GM19035 (cell line): ENCODE measurements at regions not wholly inside any gene's neighbourhood (a gene's known extent, or its start where the extent isn't known, plus 50 kb on each side); places are given as distances from the start of the nearest gene placed in this dataset.
"Not testable (repeated sequence)": the region's sequence is repeated elsewhere in the genome, so short reads cannot be mapped to it uniquely, and the experiment has no call there.

ENCODE experiments used
- ATAC-seq: cut with Tn5 transposase; IDR thresholded peaks from one replicate; pipeline ENCODE4 v1.9.1; 2021; ENCODE audit not compliant: unreplicated experiment

DNA sequence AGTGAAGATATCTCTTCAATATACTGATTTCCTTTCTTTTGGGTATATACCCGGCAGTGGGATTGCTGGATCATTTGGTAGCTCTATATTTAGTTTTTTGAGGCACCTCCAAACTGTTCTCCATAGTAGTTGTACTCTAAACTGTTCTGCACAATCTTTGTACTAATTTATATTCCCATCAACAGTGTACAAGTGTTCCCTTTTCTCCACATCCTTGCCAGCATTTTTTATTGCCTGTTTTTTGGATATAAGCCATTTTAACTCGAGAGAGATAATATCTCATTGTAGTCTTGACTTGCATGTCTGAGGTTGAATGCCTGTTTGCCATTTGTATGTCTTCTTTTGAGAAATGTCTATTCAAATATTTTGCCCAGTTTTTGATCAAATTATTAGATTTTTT, 1859.4 kb upstream of the C9orf72 start:
- ATAC-seq, result not testable (repeated sequence)

DNA sequence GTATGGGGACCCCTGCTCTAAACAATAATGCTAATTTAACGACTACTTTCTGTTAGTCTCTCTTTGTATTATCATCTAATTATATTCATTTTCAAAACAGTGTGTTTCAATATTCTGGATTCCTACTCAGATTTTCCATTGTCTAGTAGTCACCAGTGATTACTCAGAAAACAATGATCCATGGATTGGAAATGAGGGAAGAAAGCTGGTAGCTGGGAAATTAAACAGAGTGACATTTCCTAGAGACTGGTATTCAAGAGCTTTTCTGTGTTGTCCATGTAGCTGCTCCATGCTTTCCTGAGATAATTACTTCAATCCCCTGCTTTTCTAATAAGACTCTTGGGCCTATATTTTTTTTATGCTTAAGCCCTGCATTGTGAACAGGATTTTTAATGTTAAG, 1862.1 kb upstream of the C9orf72 start:
- no peak for ATAC-seq

DNA sequence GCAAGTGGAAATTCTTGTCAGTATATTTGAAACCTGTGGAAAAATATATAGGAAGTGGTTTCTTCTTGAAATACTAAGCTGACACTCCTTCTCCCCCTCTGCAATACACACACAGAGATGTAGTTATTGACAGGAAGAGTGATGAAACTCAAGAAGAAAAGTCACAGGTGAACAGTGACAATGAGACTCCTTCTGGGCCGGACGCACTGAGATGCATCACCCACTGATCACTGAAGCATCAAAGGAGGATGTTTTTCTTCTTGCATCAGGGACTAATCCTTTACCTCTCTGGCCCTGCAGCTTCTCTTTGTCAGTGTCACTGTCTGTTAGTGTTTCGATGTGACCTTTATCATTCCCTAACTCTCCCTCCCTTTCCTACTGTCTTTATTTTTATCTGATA, 1864.2 kb upstream of the C9orf72 start:
- ATAC-seq, result no peak

DNA sequence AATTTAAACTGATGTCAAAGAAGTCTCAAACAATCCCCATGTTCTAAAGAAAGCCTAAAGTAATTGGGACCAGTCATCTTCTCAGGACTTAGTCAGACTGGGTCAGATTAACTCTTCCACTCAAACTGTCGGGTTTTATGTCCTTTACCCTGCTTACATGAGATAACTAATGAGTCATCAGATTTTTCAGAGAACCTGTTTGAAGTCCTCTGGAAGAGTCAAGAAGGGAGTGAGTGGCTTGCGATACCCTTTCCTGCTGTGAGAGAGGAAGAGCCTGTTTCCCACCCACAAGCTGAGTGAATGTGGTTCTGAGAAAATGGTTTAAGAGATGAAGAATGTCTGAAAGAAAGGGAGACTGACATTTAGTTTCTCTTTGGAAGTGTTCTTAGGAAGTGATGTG, 1866.7 kb upstream of the C9orf72 start:
- ATAC-seq, result no peak

DNA sequence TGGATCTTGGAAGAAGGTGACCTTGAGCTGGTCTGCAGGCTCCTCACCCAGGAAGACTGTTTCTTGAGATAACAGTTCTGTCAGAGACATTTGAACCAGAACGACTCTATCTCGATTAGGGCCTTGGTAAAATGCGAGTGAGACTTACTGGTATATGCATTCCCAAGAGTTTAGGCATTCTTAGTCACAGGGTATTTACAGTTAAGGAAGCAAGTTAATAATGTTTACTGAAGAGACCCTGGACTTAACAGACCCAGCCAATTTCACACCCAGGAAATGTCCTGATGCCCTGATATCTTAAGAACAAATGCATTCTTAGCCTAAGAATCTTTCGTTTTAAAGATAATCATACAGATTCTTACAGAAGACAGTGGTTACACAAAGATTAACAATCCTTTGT, 1867.2 kb upstream of the C9orf72 start:
- ATAC-seq, result no peak

DNA sequence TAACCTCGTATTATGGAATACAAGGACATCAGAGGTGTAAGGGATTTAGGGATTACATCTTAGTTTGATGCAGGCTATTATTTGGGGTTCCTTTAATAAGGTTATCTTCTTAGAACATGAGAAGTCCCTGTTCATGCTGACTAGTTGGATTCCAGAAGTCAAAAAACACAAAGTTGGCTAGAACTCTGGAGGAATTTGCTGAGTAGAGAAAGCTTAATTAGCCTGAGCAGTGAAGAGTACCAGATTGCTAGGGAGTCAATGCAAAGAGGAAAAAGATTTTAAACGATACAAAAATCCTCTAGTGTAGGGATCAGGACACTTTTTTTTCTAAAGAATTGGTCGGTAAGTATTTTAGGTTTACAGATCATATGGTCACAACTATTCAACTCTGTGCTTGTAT, 1872.5 kb upstream of the C9orf72 start:
- no peak for ATAC-seq

DNA sequence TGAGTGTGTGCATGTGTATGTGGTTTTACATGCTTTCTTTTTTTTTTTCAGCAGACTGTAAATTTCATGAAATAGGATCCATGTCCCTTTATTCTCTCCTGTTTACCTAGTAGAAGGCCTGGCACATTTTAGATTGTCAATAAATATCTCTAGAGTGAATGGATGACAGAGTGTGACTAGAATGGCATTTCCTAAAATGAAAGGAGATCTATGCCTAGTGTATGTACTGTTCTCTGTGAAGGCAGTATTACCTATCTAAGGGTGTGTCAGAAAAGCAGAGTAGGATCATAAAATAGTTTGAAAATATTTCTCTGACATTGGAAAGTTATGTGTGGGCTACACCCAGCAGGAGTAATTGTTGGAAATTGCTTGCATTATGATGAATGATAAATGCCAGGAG, 1876.0 kb upstream of the C9orf72 start:
- ATAC-seq, result no peak

DNA sequence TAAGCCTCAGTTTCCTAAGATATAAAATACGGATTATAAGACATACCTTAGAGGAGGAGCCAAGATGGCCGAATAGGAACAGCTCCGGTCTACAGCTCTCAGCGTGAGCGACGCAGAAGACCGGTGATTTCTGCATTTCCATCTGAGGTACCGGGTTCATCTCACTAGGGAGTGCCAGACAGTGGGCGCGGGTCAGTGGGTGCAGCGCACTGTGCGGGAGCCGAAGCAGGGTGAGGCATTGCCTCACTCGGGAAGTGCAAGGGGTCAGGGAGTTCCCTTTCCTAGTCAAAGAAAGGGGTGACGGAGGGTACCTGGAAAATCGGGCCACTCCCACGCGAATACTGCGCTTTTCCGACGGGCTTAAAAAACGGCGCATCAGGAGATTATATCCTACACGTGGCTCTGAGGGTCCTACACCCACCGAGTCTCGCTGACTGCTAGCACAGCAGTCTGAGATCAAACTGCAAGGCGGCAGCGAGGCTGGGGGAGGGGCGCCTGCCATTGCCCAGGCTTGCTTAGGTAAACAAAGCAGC, 1877.1 kb upstream of the C9orf72 start:
- not testable (repeated sequence) for ATAC-seq

DNA sequence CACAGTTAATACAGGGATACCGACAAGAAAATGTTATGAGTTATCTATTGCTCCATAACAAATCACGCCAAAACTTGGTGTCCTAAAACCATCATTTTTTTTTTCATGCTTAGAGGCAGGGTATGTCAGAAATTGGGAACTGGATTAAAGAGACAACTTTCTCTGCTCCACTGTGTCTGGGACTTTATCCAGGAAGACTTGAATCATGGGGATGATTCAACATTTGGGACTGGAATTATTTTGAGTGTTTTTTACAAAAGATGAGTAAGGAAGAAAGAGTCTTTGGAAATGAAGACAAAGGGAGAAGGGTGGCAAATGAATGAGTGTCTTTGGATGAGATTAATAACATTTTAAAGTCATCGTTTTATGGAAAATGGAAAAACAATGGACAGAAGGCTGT, 1883.7 kb upstream of the C9orf72 start:
- ATAC-seq, result no peak

DNA sequence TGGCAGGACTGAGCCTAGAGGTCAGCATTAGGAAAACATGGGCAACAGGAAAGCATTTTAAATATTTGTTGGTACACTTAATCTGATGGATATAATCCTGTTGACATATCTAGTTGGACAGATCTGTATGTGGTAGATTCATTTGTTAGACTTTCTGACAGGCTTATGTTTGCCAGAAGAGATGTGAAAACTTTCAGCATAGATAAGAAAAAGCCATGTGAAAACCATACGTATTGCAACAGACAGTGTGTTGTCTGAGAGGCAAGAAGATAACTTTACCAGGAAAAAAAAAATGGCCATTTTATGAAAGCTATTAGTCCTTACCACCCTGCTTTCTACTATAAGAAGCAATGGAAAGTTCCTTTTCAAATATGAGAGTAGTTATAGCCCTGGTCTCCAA, 1902.2 kb upstream of the C9orf72 start:
- ATAC-seq, result no peak

DNA sequence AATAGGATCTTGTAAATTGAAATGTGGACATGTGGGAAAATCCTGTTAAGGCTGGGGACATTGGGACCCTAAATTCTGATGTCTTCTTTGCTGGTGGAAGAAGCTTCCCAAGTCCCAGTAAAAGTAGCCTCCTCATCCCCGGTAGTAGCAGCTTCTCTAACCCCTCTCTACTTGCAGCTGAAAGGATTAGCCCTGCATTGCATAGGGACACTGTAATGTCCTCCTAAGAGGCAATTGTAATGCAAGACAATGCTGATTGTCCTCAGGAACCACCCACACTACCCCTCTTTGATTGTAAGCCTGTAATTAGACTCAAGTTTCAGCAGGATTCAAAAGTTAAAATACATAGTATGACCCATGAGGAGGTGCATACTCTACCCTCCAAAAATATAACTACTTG, 1938.4 kb upstream of the C9orf72 start:
- no peak for ATAC-seq

DNA sequence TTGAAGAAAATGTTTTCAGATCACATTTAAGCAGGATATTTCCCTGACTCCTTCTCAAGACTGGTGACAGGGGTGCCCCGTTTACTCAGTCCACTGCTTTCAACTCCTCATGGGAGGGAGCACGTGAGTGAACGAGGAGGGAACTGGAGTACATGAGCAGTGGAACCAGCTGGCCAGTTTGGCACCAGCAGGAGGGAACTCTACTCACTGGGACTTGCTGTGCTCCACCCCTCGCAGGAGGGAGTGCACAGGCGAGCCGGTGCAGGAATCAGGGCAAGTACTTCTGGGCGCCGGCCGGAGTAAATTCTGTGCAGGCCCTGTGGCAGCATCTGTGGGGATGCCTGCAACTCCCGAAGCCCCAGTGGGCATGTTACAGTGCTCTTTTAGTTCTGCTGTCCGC, 1941.1 kb upstream of the C9orf72 start:
- no peak for ATAC-seq

DNA sequence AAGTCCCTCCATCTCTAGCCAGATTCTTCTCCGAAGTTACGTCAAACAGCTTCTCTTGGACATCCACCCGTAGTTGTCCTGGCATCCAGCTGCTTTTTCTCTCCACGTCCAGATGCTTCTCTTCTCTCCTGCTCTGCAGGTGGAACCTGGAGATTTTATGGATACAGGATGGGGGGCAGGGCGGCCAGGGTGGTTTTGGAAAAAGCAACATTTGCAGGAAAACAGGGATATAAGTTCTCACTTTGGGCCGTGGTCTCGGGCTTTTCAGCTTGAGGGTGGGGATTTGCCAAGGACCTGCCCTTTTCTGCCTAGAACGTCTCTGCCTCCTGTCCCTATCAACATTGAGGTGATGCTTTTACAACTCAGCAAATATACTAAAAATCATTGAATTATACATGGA, 1941.6 kb upstream of the C9orf72 start:
- no peak for ATAC-seq

DNA sequence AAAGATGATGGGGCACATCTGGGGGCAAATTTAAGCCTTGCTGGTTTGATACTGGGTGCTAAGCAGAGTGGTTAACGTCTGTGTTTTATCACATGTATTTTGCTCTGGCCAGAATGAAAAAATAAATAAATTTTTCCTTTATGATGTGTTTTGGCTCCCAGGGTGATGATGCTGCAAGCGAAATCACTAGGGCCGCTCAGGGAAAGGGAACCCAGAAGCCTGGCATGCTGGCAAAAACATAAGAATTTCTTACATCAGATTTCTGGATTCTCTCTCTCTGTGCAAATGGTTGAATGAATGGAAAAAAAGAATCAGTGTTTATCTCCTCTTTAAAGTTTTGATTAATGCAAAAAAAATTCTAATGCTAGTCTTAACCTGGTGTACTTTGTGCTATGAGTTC, 1975.2 kb upstream of the C9orf72 start:
- no peak for ATAC-seq

DNA sequence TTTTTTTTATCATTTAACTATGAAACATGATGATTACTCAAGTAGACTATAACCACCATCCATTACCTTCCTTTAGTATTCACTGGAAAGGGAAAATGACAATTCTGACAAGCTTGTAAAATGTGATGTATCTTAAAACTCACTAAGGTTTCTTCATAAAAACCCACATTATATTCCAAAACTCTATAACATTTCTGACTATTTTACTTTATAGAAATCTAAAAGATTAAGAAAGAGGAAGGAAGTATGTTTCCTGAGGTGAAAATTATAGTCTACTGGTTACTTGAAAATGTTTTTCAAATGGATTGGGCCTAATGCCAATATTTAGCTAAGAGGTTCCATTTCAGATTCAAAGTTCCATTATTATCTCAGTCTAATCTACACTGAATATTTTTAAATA, 1982.2 kb upstream of the C9orf72 start:
- no peak for ATAC-seq

DNA sequence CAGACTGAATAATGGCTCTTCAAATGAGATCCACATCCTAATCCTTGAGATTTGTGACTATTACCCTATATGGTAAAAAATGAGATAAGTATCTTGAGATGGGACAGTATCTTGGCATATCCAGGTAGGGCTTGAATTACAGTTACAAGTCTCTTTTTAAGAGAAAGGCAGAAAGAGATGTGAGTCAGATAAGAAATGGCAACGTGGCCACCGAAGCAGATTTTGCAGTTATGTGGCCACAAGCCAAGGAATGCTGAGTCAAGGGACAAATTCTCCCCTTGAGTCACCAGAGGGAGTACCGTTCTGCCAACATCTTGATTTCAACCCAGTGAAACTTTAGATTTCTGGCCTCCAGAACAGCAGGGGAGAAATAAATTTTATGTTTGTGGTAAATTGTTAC, 1983.0 kb upstream of the C9orf72 start:
- no peak for ATAC-seq

DNA sequence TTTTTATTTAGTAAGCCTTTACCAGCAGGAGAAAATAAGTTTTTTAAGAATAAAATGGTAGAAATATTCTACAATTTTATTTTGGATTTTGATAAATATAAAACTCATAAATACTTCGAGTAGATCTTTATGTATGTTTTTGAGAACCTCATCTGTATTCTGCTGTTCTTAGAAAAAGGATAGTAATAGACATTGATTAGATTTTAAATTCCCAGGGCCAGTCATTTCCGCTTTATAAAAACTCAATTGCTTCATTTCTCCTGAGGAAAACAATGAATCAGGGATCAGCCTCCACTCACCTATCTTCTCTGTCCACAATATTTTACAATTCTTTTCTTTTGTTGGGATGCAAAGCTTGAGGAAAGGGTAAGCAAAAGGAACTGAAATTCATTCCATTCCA, 1983.5 kb upstream of the C9orf72 start:
- ATAC-seq, result no peak

DNA sequence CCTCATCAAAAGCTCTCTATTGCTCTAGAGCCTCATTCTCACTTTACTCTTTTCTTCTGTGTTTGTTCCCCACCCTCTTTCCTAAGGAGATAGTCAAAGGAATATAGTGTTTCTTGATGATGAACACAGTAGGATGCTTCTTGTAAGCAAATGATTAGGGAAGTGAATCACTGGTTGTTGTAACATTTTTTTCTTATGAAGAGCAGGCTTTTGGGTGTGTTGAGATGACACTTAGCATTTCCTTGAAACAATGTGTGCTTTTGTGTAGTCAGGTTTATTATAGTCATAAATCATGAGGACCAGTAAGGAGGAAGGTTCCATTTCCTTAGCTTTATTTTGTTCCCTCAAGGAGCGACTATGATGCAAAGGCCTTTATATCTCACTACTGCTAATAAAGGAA, 1991.3 kb upstream of the C9orf72 start:
- no peak for ATAC-seq

DNA sequence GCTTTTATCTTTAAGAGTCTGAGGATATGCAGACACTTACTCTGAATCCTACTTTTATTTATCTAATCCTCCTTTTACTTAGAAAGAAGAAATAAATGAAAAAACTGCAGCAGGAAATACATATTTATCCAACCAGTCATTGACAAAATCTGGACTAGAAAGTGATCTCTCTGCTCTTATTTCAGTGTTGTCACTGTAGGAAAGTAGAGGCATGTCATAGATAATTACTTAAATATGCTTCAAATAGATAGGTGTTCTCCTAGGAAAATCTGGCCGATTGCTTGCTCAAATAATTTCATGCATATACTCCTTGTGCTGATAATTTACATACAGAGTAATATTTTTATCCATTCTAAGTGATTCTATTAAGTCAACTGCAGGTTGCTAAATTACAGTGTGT, 2001.9 kb upstream of the C9orf72 start:
- ATAC-seq, result no peak

DNA sequence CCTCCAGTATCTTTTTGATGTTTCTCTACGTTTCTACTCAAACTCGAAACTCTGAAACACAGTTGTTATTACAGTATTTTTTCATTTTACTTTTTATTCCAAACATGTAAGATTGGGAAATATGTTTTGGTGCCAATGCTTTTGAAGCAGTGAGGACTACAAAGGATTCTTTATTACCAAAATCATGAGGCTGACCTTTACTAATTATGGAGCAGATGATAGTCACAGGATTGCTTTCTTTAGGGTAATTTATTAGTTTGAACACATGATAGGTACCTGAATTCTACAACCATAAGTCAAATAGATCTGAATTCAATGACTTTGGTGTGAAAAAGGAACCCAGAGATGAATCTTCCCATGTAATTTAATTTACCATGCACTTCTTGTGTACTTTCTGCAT, 2015.1 kb upstream of the C9orf72 start:
- no peak for ATAC-seq

DNA sequence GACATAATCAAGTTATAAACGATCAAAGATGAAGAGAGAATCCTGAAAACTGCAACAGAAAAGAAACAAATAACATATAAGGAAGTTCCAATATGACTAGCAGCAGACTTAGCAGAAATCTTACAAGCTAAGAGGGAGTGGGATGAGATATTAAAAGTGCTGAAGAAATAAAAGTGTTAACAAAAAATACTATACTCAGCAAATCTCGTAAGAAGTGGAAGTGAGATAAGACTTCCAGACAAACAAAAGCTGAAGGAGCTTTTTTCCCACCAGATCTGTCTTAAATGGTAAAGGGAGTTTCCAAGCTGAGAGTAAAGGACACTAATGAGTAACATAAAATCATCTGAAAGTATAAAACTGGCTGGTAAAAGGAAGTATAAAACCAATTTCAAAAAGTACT, 2036.0 kb upstream of the C9orf72 start:
- no peak for ATAC-seq

DNA sequence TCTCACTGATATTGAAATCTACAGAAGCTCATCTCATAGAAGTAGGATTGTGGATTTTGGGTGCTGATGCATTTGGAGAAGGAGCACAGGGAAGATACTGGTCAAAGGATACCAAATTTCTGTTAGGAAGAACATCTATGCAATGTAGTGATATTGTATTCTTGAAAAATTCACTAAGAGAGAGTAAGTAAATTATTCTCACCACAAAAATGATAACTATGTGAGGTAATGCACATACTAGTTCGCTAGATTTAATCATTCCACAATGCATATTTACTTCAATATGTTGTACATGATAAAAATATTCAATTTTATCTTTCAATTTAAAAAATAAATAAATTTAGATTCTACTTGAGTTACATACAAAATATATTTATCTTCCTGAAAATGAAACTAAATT, 2040.5 kb upstream of the C9orf72 start:
- ATAC-seq, result no peak

DNA sequence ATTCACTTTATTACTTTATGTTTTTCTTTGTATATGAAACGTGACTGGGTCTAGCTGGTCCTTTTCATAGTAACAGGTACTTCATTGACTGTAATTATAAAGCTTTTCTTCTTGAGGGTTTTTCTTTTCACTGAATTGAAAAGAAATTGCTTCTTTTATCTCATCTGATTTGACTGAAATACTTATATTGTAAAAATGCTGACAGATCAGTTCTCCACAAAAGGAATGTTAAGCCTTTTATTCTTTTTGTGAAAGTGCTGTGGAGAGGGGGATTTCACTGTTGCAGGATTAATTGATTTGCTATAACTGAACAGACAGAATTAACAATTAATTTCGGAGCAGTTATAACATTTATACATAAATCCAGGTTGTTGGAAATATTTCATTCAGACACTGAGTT, 2043.6 kb upstream of the C9orf72 start:
- ATAC-seq, result no peak

DNA sequence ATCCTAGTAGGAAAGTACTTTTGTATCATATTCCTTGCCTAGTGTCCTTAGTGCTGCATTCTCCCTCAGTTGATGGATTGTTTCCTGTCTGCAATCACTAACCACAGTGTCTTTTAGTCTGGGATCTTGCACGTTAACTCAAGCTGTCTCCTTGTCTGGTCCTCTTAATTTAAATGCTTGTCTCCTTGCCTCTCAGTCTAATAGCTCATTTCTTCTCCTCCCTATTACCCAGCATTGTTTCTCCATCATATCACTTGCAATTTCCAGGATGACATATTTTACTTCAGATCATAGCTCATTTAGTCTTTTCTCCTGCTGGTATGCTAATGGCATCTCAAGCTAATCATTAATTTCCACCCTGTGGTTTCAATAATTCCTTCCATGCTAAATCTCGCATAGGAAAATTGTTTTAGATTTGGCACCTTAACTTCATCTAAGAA, 2052.0 kb upstream of the C9orf72 start:
- no peak for ATAC-seq
